Effector CD4-positive, alpha-beta T cell (primary cell): ENCODE measurements at regions not wholly inside any gene's neighbourhood (a gene's known extent, or its start where the extent isn't known, plus 50 kb on each side); places are given as distances from the start of the nearest gene placed in this dataset.
"Not testable (repeated sequence)": the region's sequence is repeated elsewhere in the genome, so short reads cannot be mapped to it uniquely, and the experiment has no call there.

Source experiments
- DNase-seq: peaks from one replicate; pipeline ENCODE4 v3.0.0-alpha.2; 2020

DNA sequence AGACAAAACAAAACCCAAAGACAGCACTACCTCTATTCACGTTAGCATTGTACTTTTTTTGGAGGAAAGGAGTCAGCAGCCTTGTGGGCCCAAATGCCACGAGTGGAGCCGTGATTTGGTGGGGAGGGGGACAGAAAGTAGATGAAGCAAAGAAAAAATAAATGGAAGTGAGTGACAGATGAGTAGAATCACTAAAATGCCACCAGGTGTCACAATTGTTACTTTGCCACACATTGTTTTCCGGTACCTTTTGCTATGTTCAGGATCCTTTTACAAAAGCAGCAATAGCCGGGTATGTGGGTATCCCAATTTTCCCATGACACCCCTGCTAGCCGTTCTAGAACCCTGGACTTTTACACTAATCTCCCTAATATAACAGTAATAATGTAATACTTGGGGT is 85.0 kb upstream of the AK4 start:
- no peak for DNase-seq

DNA sequence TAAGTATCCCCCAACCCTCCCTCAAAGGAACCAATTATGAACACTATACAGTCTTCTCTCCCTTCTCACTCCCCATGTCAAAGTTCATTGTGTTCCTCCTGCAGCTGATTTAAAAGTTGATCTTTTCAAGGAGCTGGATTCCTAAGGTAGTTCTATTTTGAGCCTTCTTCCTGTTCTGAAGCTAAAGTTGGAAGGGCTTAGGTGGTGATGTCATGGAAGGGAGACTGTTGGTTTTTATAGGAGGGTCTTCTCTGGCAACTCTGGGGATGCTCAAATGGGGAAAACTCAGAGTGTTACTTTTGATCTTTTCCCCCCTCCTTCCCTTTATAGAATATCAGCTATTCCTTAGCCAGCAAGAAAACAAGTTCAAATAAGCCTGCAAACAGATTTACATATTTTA is 83.0 kb upstream of the AK4 start:
- DNase-seq, result no peak

DNA sequence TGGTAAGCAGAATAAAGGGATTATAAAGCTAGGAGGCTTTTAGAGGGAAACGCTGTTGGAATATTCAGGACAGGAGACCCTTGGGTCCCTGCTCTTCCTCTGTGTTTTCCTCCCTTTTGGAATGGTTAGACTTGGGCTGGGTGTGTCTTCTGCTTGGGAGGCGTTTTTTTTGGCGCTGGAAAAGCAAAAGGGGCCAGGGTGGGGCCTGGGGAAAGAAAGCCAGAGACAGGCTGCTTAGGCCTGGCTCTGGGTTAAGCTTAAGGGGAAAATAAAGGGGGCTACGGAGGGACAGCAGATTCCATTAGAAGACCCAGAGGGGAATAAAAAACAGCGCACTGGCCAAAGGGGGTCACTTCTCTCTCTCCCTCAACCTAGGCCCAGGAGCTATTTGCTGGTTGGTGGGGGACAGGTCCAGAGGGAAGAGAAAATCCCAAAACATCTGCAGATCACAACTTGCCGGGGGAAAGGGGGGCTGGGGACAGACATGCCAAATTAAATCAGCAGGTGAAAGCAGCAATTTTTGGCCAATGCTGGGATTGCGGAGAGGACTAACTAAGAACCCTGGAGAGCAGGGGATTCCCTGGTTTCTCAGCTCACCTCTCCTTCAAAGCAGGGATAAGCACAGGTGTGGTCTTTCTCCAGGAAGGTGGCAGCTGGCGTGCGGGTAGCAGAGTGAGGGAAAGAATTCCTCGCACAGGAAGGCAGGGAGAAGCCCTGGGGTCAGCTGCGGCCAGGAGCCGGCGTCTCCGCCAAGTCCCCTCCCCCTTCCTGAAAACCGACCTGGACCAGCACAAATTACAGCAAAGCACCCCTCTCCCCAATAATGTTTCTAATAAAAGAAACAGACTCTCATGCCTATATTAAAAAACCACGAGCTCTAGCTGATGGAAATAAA is 82.2 kb upstream of the AK4 start:
- no peak for DNase-seq

DNA sequence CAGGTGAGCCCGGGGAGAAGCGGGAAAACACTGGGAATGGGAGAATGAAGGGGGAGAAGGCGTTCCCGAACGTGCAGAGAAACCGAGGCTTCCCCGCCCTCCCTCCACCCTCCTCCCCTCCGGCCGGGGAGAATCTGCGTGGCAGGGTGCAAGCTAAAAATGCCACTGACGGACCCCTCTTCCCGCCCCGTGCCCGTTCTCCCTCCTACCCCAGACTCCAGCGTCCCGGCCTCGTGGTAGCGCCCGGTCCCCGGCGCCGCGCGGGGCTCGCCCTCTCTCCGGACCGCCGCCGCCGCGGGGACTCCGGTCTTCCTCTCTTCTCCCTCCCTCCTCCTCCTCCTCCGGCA is 81.6 kb upstream of the AK4 start:
- no peak for DNase-seq

DNA sequence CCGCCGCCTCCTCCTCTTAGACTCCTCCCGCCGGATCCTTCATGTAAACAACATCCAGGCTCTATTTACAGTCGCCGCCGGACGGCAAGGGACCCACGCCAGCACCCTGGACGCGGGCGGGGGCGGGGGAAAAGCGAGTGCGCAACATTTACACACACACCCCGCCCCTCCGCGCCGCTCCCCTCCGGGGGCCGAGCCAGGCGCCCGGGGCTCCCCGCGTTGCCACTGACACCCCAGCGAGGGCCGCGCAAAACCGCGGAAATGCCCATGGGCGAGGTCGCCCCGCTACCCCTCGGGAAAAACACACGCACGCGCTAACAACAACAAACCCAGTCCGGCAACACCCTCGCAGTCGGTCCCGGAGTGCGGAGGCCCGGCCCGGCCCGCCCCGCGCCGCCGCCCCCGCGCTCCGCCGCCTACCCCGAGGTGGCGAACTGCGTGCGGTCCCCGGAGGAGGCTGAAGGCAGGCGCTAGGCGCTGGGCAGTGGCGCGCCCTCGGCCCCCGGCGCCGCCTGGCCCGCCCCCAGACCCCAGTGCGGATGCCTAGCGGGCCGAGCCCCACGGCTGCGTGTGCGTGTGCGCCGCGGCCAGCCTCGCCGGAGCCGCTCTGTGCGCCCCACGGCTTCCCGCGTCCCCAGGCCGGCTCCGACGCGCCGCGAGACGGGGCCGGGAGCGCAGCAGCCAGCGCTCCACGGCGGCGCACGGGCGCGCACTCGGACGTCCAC is 81.1 kb upstream of the AK4 start:
- peak; percentile 72 for DNase-seq

DNA sequence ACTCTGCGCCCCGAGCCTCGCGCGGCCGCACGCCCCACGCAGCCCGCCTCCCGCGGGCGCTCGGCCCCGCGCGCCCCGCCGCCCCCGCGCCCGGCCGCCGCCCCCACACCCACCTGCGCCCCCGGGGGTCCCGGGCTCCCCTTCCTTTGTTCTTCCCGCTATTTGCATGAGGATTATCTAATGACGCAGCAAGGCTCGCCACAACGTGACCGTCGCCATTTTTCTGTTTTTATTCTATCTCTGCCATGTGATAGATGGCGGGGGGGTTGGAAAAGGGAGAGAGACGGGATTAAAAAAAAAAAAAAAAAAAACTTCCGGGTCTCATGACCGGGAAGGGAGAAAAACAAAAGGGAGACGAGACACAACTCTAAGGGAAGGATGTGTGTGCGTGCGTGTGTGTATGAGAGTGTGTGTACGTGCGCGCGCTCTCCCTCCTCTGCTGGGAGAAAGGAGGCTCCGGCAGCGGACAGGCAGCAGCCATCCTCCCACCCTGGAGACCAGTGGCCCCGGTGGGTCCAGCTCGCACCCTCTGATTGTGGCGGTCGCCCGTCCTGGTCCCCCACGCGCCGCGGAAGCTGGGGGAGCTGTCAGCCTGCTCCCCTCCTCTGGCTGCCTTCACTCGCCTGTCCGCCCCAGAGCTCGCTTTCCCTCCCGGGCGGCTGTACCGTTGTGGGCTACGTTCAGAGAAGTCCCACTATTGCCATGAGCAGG is 80.4 kb upstream of the AK4 start:
- peak; percentile 41 for DNase-seq

DNA sequence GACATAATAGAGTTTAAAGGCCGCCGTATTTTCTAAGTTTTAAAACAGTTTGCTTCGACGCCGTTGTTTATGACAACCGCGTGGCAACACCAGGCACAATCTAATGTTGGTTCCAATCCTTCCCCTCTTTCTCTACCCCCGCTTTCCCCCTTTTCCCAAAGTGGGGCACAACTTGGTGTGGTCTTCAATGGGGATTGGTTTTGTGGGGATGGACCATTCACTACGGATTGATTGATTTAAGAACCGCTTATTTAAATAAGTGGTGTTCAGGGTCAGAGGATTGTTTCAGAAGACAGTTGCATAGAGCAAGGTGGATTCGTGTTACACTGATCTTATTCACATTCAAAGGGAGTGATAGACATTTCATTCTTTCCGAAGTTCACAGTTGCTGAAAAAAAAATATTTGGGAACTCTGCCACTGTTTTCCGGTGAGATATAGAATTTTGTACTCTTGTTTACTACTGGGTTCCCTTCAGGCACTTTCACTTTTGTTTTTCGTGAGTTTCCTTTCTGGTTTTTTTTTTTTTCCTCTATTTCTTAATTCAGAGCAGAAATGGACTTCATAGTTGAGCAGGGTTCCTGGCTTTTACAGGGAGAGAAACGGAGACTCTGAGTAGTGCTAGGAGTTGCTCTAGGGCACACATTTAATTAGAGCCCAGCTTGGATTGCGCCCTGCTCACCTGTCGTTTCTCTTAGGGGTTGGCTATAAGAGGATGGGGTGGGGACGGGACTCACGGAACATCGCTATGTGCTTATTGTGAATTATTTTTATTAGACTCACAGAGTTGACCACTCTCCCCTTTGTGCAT is 79.6 kb upstream of the AK4 start:
- no peak for DNase-seq

DNA sequence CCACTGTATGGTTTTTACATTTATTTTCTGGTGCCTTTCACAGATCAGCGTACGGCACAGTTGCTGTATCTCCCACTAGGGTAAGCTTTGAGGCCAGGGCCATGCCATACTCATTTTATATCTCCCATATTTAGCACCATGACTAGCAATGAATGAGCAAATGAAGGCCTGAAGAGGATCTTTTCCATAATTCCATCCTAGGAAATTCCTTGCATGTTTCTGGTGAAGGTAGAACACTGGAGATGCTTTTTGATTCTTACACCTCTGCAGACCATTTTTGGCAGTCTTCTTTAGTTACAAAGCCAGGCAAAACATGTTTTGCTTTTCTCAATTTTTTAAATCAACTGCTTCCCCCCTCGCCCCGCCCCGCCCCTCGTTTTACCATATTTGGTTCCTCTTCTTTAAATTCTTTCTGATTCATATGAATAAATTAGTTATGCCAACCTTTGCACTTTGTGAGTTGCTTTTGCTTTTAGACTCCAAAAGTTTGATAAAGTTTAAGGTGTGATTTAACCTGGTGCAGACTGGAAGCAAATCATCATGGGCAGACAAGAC is 78.9 kb upstream of the AK4 start:
- no peak for DNase-seq

DNA sequence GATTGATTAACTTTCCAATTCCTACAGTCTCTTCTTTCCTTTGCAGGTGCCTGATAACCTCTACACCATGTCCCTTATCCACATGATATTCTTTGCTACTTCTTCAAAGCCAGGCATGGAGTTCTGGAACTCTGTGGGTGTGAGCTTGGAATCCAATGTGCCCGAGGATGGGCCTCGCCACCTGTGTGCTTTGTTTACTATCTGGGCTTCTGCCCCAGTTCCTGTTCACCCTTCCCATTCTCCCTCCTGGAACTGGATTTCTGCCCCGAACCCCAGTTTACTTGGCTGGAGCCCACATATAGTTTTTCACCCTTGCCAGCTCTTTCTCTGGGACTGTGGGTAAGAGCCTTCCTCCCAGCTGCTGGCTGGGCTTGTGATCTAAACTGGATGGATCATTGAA is 75.2 kb upstream of the AK4 start:
- DNase-seq, result no peak

DNA sequence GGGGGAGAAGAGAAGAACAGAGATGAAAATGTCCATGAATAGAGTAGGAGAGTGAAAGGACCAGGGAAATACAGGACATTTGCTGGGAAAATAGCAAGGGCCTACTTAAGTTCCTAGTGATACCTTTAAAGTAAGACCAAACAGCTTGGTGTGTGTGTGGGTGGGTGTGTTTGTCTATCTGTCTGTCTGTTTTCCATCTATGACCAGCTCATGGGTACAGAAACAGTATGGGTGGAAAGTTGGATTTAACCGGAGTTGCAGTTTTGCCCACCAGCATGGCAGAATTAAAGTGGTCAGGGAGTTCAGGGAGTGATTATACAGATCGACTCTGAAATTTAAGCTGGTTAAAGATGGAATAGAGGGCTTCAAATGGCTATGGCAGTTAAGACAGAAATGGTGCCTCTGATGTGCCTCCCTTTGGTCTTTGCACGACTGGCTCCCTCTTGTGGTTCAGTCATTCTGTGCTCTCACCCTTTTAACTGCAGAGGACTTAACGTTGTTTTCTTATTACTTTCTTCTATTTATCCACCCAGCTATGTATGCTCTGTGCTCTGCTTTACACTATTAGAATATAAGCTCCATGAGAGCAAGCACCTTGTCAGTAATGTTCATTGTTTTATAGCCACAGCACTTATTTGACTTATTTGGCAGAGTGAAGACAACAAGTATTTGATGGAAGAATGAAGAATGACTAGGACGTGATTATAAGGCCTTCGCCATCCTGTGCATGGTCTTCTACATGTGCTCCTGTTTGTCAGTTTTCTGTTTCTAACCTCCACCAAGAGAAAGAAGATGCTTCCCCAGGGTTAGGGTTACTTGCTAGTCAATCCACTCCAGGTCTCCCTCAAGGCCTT is 72.7 kb upstream of the AK4 start:
- peak; percentile 58 for DNase-seq

DNA sequence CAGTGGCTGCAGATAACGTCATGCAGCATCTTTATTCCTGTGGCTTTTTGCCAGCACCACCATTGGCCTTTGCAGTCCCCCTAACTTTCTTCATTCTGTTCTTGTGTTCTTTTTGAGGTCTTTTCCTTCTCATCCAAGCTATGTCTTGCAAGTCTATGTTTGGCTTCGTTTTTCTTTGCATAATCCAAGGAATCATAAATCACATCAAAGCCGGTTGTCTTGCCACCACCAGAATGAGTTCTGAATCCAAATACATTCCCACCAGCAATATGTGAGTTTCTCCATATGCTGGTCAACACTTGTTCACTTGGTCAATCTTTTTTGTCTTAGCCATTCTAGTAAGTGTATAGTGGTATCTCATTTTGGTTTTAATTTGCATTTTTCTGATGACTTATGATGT is 70.6 kb upstream of the AK4 start:
- DNase-seq, result no peak

DNA sequence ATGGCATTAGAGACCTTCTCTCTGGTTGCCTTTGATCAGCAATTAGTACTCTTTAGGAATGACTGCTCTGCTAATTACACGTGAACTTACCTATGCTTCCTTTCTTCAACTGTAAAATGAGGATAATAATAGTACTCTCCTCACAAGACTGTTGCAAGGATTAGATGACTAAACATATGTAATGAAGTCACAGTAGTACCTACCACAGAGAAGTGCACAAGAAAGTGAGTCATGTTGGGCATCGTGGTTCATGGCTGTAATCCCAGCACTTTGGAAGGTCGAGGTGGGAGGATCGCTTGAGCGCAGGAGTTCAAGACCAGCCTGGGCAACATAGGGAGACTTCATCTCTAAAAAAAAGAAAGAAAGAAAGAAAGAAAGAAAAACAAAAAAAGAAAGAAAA is 68.1 kb upstream of the AK4 start:
- DNase-seq, result no peak

DNA sequence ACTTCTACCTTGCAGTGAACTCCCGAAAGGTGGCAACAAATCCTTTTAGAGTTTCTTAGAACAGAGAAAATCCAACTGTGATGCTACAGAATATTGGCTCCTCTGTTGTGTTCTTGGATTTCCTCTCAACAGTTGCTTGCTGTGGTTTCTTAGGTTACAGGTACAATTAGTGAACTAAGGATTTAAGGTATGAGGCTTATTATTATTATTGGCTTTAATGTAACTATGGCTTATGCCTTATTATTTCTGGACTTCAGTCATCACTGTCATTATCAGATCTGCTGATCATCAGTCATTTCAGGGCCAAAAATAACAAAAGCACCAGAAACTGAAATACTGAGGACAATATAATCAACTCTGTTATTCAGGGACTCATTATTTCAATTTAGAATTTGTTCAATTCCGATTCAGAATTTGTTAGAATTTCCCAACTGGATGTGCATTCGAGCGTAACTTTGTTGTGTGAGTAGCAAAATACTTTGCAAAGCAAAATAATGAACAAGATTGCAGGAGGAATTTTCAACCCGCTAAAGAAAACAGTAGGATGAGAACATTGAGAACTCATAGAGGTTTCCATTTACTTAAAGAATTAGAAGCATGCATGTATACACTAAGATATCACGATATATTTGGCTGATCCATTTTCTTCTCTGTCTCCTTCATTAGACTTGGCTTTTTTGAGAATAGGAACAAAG is 65.5 kb upstream of the AK4 start:
- no peak for DNase-seq

DNA sequence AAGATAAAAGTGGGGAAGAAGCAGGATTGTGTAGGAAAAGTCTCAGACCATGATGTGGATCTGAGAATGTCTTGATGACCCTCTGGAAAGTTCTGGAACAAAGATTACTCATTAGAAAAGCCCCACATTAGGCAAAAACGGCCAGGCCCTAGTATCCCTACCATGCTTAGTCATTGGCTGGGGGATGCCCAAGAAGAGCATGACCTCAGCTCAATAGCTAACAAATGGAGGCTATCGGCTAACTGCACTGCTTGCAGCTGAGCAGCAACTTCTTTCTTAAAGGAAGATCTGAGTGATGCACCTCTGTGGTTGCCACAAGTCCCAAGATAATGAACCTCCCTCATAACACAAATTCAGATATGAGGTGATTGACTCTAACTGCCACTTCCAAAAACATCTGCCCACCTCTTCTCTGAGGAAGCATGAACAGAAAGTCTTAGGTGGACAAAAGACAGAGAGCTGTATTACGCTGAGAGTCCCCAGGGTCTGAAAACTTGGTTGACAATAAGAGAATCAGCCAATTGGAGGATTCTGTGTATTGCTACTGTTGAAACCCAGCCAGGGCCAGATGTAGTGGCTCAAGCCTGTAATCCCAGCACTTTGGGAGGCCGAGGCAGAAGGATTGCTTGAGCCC is 64.6 kb upstream of the AK4 start:
- DNase-seq, result no peak

DNA sequence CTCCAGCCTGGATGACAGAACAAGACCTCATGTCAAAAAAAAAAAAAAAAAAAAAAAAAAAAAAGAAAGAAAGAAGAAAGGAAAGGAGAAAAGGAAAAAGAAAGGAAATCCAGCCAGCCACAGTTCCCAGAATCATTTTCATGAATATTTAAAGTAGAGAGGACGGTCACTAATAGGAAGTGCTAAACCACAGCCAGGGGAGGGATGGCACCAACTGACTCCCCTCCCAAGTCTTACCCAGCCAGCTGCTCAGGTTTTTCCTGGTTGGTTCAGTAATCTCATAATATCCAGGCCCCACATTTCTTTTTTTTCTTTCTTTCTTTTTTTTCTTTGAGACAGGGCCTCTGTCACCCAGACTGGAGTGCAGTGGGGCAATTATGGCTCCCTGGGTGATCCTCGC is 63.9 kb upstream of the AK4 start:
- no peak for DNase-seq

DNA sequence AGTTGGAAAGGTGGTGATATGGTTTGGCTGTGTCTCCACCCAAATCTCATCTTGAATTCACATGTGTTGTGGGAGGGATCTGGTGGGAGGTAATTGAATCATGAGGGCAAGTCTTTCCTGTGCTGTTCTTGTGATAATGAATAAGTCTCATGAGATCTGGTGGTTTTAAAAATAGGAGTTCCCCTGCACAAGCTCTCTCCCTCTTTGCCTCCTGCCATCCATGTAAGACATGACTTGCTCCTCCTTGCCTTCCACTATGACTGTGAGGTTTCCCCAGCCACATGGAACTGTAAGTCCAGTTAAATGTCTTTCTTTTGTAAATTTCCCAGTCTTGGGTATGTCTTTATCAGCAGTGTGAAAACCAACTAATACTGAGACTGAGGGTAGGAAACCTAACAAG is 60.5 kb upstream of the AK4 start:
- not testable (repeated sequence) for DNase-seq

DNA sequence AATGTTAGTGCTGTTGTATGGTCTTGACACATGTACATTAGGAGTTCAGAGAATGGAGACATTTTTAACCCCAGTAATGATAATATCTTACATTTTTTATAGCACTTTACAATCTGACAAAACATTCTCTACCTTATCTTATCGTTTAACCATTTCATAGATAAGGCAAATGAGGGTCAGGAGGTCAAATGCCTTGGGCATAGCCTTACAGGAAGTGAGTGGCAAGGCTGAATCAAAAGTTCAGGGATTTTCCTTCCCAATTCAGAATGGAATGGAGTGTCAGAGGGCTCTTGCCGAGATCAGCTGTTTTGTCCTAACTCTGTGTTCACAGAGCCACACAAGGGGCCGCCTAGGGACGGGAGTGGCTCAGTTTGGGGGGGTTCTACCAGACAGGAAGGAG is 57.6 kb upstream of the AK4 start:
- no peak for DNase-seq

DNA sequence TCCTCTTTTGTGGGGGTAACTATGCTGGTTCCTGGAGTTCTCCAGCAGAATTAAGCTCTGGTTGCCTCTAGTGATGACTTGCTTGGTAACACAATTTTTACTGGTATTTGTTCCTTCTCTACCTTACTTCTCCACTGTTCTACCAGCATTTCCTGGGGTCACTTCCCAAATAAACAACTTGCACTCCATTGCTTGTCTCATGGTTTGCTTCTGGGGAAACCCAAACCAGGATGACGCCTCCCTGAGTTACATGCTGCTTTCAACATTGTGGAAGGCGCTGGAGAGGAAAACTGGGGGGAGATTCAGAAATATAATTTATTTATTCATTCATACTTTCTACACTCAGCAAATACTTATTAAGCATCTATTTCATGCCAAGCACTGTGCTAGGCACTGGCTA is 55.3 kb upstream of the AK4 start:
- DNase-seq, result no peak

DNA sequence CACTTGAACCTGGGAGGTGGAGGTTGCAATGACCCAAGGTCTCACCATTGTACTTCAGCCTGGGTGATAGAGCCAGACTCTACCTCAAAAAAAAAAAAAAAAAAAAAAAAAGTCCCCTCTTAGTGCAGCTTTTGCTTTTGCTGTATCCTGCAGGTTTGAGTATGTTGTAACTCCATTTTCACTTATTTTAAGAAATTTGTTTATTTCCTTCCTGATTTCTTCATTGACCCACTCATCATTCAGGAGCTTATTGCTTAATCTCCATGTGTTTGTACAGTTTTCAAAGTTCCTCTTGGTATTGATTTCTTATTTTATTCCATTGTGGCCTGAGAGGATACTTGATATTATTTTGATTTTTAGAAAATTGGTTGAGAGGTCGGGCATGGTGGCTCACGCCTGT is 50.9 kb upstream of the AK4 start:
- DNase-seq, result no peak
